ENCODE measurements at regions not wholly inside any gene's neighbourhood (a gene's known extent, or its start where the extent isn't known, plus 50 kb on each side); places are given as distances from the start of the nearest gene placed in this dataset.
"Not testable (repeated sequence)": the region's sequence is repeated elsewhere in the genome, so short reads cannot be mapped to it uniquely, and the experiment has no call there.

DNA sequence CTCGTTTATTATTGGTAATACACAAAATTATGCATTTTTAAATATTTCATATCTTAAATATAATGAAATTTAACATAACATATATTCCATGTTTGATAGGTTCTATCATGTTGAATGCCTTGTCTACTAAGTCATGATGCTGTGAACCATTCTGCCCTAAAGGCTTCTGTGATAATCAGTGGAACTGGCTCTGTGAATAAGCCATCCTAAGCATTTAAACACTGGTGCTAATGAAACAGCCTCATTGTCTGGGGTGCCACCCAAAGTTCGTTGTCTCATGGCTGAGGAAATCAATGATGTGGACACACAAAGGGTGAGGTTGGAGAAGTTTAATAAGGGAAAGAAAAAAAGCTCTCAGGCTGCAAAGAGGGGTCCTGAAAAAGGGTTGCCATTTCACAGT, 264.7 kb upstream of the ZRANB2 start:
- no peak for DNase-seq (ENCODE audit: low read depth)

DNA sequence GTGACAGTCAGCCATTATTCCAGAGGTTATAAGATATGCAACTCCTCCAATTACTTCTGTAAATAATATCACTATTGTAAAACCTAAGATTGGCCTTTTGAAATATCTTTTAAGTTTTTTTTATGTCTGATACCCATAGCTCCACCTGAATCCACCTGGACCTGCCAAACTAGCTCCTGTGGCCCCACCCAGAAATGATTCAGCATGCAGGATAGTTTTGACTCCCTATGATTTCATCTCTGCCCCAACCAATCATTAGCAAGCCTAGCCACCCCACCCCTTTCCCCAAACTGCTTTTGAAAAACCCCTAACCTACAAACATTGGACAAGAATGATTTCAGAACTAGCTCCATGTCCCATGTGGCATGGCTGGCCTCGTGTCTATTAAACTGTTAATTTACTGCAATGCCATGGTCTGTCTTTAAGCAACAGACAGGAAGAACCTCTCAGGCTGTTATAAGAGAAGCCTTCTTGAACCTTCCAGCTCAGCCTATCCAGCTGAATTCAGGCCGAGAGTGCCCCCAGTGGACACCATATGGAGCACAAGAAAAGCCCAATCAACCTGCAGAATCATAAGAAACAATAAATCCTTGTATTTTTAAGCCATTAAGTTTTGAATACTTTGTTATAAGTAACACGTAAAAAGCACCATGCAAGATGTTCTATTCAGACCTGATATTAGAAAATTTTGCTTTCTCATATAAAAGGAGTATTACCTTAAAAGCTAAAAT, 263.0 kb upstream of the ZRANB2 start:
- DNase-seq (ENCODE audit: low read depth), result no peak

DNA sequence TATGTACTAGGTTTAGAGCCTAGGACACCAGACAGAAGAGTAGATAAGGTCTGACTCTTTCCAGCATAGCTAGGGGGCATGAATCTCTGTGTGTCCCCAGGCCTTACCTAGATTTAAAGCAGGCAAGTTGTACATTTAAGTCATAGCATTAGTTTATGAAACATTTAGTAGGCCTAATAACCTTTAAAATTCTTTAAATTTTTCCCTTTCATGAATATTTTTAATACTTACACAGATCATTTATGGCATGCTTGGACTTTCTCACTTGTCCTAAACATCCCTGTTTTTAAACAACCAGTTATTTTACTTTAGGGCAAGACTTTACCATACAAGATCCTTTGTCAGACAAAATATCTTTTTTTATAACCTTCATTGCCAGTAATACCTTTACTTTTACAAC, 258.4 kb upstream of the ZRANB2 start:
- DNase-seq (ENCODE audit: low read depth), result no peak

DNA sequence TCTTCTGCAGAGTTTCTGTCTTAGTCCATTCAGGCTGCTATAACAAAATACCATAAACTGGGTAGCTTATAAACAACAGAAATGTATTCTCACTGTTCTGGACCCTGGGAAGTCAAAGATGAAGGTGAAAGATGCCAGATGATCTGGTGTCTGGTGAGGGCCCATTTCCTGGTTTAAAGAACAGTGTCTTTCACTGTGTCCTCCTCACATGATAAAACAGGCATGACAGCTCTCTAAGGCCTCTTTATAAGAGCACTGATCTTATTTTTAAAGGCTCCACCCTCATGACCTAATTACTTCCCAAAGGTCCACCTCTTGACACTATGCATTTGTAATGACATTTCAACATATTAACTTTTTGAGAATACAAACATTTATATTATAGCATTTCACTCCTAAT, 250.2 kb upstream of the ZRANB2 start:
- DNase-seq (ENCODE audit: low read depth), result no peak

DNA sequence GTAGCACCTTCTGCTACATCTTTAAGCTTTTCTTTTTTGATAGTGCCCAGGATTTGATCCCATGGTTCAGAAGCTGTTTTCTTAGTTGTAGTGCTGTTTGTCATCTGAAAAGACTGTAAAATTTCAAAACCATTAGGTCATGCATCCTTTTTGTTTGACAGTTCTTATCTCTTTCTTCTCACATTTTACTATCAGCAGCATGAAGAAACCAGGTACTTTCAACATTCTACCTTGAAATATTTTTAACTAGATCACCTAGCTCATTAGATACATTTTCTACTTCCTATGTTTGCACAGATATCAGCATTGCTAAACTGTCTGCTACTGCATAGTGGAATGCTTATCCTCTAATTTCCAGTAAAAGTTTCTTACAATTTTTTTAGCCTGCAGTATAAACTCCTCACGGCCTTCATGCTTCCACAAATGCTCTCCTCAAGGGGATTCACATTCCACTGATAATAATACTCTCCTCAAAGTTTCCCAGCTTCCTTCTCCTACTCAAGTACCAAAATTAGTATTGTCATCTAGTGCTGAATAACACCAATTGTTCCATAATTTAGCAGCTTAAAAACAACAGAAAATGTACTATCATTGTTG, 243.9 kb upstream of the ZRANB2 start:
- DNase-seq (ENCODE audit: low read depth), result no peak

DNA sequence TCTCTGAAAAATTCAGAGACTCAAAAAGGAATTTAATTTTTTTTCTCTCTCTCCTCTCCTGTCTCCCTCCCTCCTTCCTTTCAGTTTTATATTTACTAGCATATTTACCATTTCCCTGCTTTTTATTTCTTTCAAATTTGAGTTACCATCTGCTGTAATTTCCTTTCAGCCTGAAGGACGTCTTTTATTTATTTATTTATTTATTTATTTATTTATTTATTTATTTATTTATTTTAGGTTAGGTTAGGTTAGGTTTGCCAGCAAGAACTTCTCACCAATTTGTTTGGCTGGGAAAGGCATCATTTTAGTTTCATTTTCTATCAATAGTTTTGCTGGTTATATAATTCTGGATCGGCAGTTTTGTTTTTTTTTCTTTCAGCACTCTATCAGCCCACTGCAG, 231.7 kb upstream of the ZRANB2 start:
- no peak for DNase-seq (ENCODE audit: low read depth)

DNA sequence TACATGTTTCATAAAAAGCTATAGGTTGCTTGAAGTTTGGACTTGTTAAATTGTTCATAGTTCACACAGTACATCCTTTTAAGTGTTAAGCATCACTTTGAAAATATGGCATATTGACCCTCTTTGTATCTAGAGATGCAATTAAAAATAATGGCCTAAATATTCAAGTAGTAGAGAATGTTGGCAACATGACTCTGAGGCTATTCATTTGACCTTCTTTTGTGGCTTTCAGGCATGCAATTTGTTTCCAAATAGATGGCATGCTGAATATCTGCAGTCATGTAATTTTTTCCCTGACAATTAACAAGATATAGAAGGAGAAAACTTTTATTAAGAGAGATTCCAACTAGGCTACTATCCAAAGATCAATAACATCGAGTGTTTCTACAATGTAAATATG, 230.5 kb upstream of the ZRANB2 start:
- DNase-seq (ENCODE audit: low read depth), result no peak

DNA sequence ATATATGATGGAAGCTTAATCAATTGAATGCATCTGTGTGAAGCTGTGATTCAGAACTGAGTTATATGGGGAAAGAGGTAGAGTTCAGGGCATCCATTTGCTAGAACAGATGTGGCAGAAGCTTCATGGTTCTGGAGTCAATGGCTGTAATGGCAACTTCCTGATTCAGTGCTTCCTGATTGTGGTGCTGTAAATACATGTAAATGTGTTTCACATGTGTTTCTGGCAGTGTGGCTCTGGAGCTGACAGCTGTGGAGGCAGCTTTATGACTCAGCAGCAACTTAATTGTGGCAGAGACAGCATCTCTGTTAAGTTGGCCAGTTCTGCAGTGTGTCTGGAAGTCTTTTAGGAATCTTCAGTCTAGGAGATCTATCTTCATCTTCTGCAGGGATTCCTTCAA, 226.6 kb upstream of the ZRANB2 start:
- DNase-seq (ENCODE audit: low read depth), result peak; percentile 82

DNA sequence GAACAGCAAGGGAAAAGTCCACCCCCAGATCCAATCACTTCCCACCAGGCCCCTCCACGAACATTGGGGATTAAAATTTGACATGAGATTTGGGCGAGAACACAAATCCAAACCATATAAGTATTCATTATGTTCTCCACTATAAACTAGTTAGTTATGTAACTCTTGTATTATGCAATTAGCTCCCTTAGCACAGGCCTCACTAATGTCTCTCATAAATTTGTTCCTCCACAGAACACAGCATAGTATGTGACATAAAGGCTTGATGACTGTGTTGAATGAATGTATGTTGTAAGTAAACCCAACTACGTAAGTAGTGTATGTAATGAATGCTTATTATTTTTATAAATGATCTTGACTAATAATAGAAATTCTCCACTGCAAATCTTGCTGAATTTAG, 223.3 kb upstream of the ZRANB2 start:
- no peak for DNase-seq (ENCODE audit: low read depth)

DNA sequence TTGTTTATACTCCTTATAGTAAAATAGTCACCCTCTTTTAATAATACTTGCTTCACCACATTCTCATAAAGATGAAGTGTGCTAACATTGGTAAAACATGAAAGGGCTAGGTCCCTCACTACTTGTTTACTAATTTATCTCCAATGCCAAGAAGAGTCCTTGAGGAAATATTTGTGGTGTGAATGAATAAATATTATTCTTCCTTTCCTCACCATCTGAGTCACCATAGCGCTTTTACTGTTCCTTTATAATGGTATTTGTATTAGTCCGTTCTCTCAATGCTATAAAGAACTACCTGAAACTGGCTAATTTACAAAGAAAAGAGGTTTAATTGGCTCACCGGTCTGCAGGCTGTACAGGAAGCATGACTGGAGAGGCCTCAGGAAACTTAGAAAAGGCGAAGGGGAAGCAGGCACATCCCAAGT, 222.8 kb upstream of the ZRANB2 start:
- DNase-seq (ENCODE audit: low read depth), result no peak

DNA sequence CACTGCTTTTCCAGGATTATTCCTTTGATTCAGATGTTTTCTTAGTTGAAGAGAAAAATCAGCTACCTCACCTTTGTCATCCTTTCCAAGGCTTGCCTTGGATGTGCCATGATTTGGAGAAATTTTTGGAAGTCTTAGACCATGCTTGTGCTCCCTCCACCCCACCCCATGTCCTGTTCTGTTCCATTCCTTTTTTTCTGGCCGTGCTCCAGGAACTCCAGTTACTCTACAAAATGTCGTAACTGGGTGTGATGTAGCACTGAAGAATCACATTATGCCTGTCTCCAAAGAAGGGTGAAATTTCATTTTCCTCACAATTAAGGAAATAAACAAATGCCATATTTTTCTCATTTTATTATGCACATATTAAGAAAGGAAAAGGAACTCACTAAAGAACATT, 217.8 kb upstream of the ZRANB2 start:
- DNase-seq (ENCODE audit: low read depth), result no peak

DNA sequence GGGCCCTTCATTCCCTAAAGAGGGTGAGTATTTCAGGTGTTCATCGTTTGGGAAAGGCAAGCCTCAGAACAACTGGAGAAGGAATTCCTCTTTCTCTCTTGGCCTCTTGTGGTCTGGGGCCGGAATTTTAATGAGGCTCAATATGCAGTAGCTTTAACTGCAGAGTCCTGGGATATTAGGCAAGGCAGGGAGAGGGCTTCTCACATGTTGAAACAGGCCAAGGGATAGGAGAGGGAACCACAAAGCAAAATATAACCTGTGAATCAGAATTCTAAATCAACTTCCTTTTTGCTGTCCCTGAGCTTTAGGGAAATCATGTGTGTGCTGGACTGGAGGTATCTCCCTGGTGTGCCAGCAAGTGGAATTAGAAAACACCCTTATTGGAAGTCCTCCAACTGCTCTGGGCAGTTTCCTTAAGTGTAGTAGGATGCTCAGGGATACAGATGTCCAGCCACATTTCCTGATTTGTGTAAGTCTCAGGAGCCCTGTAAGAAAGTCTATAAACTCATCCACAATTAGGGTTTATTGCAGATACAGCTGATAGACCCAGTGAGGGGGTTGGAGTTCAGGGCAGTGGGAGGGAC, 215.8 kb upstream of the ZRANB2 start:
- peak; percentile 48 for DNase-seq (ENCODE audit: low read depth)

DNA sequence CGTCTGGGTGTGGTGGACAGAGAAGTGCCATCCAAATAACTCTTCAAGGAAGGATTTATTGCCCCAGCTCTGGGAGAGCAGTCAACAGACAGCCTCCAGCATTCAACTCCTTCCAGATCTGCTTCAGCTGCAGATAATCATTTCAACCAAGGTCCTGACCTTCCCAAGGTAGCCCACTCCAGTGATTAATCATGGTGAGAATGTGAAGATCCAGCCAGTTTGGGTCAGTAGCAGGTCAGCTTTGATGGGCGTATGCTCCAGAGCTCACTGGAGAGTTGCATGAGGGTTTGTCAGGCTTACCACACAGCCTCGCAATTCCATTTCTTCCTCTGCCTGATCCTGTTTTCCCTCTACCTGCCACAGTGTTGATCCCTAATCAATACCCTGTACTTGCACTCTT, 214.5 kb upstream of the ZRANB2 start:
- DNase-seq (ENCODE audit: low read depth), result peak; percentile 38

DNA sequence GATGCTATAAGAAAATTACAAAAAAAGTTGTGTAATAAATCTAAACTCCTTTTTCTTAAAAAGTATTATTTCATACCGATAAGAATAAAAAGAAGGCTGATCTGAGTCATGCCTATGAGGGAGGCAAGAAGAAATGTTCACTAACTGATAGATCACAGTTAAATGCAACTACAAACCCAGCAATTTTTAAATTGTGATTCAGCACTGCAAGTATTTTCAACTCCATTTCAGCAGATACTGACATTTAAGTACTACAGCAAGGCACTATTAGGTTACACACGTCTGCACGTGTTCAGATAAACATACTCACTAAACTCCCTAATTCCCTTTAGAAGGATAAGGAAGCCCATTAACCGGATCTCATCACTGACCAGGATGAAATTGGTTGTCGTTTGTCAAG, 213.3 kb upstream of the ZRANB2 start:
- DNase-seq (ENCODE audit: low read depth), result no peak

DNA sequence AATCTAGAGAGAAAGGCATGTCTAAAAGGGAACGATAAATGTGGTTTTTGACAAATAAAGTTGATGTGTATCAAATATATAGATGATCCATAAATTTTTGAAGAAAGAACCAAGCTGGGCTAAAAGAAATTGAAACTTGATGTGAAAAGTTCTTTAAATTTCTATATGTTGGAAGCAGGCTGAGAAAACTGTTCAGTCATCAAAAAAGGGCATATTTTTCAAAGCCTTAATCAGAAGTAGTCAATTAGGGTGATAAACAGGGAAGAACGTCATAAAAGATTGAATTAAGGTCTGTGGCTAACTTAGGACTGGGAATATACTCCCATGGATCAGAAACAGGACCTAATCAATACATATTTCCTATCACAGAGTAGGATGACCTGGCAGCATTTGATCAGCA, 211.4 kb upstream of the ZRANB2 start:
- no peak for DNase-seq (ENCODE audit: low read depth)

DNA sequence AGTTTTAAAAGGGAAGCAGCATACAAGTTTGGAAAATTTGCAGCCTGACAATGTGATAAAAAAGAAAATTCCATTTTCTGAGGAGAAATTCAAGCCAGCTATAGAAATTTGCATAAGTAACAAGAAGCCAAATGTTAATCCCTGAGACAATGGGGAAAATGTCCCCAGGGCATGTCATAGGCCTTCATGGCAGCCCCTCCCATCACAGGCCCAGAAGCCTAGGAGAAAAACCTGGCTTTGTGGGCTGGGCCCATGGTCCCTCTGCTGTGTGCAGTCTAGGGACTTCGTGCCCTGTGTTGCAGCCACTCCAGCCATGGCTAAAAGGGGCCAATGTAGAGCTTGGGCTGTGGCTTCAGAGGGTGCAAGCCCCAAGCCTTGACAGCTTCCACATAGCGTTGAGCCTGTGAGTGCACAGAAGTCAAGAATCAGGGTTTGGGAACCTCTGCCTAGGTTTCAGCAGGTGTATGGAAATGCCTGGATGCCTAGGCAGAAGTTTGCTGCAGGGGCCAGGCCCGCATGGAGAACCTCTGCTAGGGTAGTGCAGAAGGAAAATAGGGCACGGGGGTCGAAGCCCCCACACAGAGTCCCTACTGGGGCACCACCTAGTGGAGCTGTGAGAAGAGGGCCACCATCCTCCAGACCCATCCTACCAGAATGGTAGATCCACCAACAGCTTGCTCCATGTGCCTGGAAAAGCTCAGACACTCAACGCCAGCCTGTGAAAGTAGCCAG, 209.8 kb upstream of the ZRANB2 start:
- DNase-seq (ENCODE audit: low read depth), result not testable (repeated sequence)

DNA sequence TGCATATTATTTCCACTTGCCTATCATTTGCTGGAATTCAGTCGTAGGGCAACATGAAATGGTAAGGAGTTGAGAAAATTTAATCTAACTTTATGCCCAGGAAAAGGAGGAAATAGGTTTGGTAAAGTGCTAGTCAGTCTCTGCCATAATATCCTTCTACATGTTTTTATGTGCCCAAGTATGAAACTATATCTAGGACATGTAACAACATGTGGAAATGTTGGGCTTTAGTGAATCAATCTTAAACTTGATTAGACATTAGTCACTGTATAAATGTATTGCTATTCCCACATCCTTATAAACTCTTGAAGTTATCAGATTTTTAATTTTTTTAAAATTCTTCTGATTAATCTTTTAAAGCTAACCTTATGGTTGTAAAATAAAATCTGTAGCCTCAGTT, 204.7 kb upstream of the ZRANB2 start:
- no peak for DNase-seq (ENCODE audit: low read depth)

DNA sequence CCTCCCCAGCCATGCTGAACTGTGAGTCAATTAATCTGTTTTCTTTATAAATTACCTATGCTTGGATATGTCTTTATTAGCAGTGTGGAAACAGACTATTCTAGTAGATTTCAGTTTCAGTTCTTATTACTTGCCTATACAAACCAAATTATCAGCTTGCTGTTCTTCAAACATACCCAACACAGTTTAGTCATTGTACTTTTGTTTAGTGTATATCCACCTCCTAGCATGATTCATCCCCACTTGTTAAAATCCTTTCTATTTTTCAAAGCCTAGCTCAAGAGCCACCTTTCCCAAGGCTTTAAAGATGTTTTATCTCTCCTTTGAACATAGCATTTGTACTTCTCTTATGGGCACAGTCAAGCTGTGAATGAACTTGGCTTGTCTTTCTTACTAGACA, 195.6 kb upstream of the ZRANB2 start:
- no peak for DNase-seq (ENCODE audit: low read depth)

DNA sequence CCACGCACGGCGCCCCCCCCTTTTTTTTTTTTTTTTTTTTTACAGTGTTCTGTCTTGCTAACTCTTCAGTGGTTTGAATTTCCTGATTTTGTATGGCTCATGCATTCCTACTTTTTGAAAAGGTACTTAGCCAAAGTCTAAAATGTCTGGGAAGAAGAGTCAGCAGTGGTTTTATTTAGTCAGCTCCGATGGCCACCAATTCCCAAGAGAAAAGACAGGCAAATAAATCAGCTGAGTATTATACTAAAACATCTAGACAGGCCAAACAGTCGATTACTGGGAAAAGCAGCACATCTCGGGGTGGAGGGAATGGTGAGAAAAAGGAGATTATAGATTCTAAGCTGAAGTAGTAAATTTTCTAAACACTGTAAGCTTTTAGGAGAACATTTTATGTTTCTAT, 192.5 kb upstream of the ZRANB2 start:
- DNase-seq (ENCODE audit: low read depth), result peak; percentile 66

DNA sequence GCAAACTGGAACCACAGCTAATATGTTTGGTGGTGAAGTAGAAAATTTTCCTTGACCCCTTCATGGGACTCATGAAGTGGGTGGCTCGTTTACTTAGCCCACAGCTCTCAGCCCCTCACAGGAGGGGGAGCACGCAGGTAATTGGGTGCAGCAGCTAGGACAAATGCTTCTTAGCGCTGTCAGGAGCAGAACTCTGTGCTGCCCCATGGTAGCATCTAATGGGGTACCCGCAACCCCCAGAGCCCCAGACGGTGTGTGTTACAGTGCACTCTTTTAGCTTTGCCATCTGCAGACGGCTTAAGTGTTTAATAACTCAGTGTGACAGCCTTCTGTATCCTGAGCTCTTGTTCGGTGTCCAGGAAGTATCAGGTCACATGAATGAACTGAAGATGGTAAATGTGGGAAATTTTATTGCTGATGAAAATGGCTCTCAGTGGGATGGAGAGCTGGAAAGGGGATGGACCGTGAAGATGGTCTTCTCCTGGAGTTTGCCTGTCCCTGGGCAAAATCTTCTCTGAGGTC, 189.6 kb upstream of the ZRANB2 start:
- no peak for DNase-seq (ENCODE audit: low read depth)

DNA sequence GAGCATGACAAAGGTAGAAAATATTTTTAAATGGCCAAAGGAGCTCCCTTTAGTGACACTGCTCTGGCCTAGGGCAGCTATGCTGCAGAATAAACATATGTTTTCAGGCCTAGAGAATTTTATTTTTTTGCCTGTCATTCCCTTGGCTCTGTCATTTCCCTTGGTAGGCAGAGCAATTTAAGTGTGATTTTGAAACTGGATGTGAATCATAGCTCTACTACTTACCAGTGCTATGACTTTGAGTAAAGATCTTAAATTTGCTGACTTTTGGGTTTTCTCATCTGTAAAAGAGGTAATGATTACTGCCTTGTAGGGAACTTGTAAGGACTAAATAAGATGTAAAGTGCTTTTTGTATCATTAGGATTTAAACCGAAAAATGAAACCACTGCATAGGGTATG, 189.0 kb upstream of the ZRANB2 start:
- peak; percentile 5 for DNase-seq (ENCODE audit: low read depth)

DNA sequence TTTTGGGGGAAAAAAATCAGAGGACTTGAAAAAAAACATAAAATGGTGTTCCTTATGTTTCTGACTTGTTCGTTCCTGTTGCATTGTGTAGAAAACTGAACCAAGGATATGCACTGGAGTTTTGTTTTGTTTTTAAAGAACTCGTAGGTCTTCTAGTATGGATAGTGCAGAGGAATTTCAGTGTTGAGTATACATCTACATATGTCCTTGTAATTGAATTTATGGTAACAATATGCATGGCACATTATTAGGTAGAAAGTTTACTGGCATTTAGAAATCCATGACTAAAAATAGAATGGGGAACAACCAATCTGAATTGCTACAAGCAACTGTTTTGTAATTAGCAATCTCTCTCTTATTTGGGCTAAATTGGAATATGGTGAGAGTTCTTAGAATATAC, 188.3 kb upstream of the ZRANB2 start:
- no peak for DNase-seq (ENCODE audit: low read depth)

DNA sequence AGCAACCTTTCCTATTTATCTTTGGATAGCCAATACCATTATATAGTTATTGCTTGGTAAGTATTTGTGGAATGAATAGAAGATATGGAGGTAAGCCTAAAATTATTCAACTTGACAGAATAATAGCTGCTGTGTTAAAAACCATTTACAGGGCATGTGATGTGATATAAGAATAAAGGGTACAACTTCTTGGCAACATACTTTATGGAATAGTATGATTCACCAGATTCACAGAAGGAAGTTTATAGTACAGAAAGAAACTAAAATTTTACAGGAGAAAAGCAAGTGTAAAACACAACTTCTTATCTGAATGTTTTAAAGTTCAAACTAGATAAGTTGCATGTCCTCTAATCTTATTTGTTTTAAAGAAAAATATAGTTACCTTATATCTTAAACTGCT, 186.4 kb upstream of the ZRANB2 start:
- no peak for DNase-seq (ENCODE audit: low read depth)
